Trophoblast cell (in vitro differentiated cells and primary cell): ENCODE measurements at regions not wholly inside any gene's neighbourhood (a gene's known extent, or its start where the extent isn't known, plus 50 kb on each side); places are given as distances from the start of the nearest gene placed in this dataset.
"Not testable (repeated sequence)": the region's sequence is repeated elsewhere in the genome, so short reads cannot be mapped to it uniquely, and the experiment has no call there.

Experiments used
- DNase-seq, 2 donors: peaks; one replicate each; pipeline ENCODE4 v3.0.0-alpha.2; 2016
- H2AFZ ChIP-seq: 2 replicates; pipeline ENCODE4 v1.6.1; 2013; ENCODE audit warnings: low read length, moderate library complexity, mild to moderate bottlenecking; ENCODE audit not compliant: insufficient read depth, poor library complexity
- H2AK5ac ChIP-seq: 2 replicates; pipeline ENCODE4 v1.6.1; 2013; ENCODE audit warnings: mild to moderate bottlenecking, low read length
- H2BK120ac ChIP-seq: 2 replicates; pipeline ENCODE4 v1.6.1; 2013; ENCODE audit warnings: low read length, mild to moderate bottlenecking, moderate library complexity; ENCODE audit not compliant: insufficient read depth, poor library complexity
- H2BK12ac ChIP-seq: 2 replicates; pipeline ENCODE4 v1.6.1; 2013; ENCODE audit warnings: mild to moderate bottlenecking, low read length, moderate library complexity
- H2BK5ac ChIP-seq: 2 replicates; pipeline ENCODE4 v1.6.1; 2013; ENCODE audit warnings: low read length, low read depth, moderate library complexity, mild to moderate bottlenecking; ENCODE audit not compliant: poor library complexity
- H3K14ac ChIP-seq: 2 replicates; pipeline ENCODE4 v1.6.1; 2013; ENCODE audit warnings: mild to moderate bottlenecking, low read length
- H3K18ac ChIP-seq: 2 replicates; pipeline ENCODE4 v1.6.1; 2013; ENCODE audit warnings: mild to moderate bottlenecking, low read length
- H3K23ac ChIP-seq: 2 replicates; pipeline ENCODE4 v1.6.1; 2013; ENCODE audit warnings: low read length
- H3K27ac ChIP-seq: 2 replicates; pipeline ENCODE4 v1.5.1; 2013; ENCODE audit warnings: low read depth, mild to moderate bottlenecking, inconsistent platforms, low read length, moderate library complexity
- H3K27me3 ChIP-seq: 2 replicates; pipeline ENCODE4 v1.6.1; 2013; ENCODE audit warnings: inconsistent platforms, mild to moderate bottlenecking, low read length, moderate library complexity; ENCODE audit not compliant: insufficient read depth
- H3K36me3 ChIP-seq, 2 experiments: 1 replicate in 1 of 2; 2 replicates in 1 of 2; pipeline ENCODE4 v1.6.1; 2013; ENCODE audit warnings: low read length in 2 of 2, mild to moderate bottlenecking in 2 of 2, moderate library complexity in 1 of 2; ENCODE audit not compliant: insufficient read depth in 2 of 2, control insufficient read depth in 1 of 2
- H3K4ac ChIP-seq: 2 replicates; pipeline ENCODE4 v1.6.1; 2013; ENCODE audit warnings: low read depth, mild to moderate bottlenecking, low read length, moderate library complexity
- H3K4me1 ChIP-seq, 2 experiments: 1 replicate in 1 of 2; 2 replicates in 1 of 2; pipeline ENCODE4 v1.6.1; 2013; ENCODE audit warnings: low read length in 2 of 2, mild to moderate bottlenecking in 2 of 2, moderate library complexity in 1 of 2; ENCODE audit not compliant: insufficient read depth in 2 of 2, control insufficient read depth in 1 of 2
- H3K4me2 ChIP-seq: 2 replicates; pipeline ENCODE4 v1.6.1; 2013; ENCODE audit warnings: inconsistent platforms, mild to moderate bottlenecking, low read length, moderate library complexity
- H3K4me3 ChIP-seq: 2 replicates; pipeline ENCODE4 v1.5.1; 2013; ENCODE audit warnings: mild to moderate bottlenecking, low read depth, low read length, inconsistent platforms
- H3K79me1 ChIP-seq: one replicate; pipeline ENCODE4 v1.6.1; 2013; ENCODE audit warnings: low read length
- H3K79me2 ChIP-seq: 2 replicates; pipeline ENCODE4 v1.6.1; 2013; ENCODE audit warnings: low read length, mild to moderate bottlenecking; ENCODE audit not compliant: control insufficient read depth, insufficient read depth, poor library complexity
- H3K9ac ChIP-seq: 2 replicates; pipeline ENCODE4 v1.6.1; 2013; ENCODE audit warnings: mild to moderate bottlenecking, low read length
- H3K9me3 ChIP-seq: 2 replicates; pipeline ENCODE4 v1.6.1; 2013; ENCODE audit warnings: low read depth, mild to moderate bottlenecking, control low read depth, inconsistent platforms, low read length; ENCODE audit not compliant: insufficient read depth
- H4K12ac ChIP-seq: 2 replicates; pipeline ENCODE4 v1.6.1; 2013; ENCODE audit warnings: low read depth, mild to moderate bottlenecking, low read length, moderate library complexity
- H4K8ac ChIP-seq: 2 replicates; pipeline ENCODE4 v1.6.1; 2013; ENCODE audit warnings: low read depth, mild to moderate bottlenecking, low read length, moderate library complexity
- H4K91ac ChIP-seq: one replicate; pipeline ENCODE4 v1.6.1; 2013; ENCODE audit warnings: low read depth, mild to moderate bottlenecking, low read length, moderate library complexity
- WGBS: extraction: QIAGEN DNeasy Blood & Tissue Kit; methylation state at CpG from one replicate; pipeline ENCODE4 v1.1.7; 2013; ENCODE audit warnings: missing lambda C conversion rate; ENCODE audit not compliant: insufficient read length, insufficient coverage; ENCODE audit errors: extremely low coverage; 5-methylcytosine and 5-hydroxymethylcytosine counted together

DNA sequence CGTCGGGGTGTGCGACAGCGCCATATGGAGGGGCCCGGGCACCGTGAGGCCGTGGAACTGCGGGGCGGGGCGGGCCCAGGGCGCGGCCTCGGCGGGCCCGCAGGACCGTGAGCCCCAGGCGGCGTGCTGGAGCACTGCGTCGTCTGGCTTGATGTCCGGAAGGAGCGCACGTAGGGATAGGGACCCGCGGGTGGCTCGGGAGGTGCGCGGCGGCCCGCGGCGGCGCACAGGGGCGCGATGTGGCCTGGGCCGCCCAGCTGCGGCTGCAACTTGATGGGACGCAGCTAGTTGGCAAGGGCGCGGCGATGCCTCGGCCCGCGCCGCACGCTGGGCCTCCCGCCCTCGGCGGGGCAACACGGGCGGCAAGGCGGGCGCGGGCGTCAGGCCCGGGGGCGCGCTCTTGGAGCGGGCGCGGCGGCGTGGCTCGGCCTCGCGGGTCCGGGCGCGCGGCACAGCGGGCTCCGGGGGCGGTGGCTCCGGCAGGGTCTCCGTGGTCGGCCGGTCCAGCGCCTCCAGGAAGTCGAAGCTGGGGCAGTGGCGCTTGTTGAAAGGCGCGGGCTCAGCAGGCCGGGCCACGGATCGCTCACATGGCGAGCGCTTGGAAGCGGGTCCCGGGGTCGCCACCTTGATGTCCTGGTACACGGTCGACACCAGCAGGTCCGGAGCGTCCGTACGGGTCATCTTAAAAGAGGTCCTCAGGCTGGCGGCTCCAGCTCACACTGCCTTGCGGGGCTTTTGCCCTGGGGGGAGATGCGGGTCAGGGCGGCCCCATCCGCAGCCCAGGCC lies 302.0 kb downstream of the CCDC74A start:
- not testable (repeated sequence) for H4K91ac ChIP-seq, H3K4ac ChIP-seq, H4K8ac ChIP-seq, H3K9ac ChIP-seq, H3K79me1 ChIP-seq, H3K4me2 ChIP-seq, H3K23ac ChIP-seq, H2BK5ac ChIP-seq, H3K27me3 ChIP-seq, DNase-seq, H2AK5ac ChIP-seq, H3K79me2 ChIP-seq, H2AFZ ChIP-seq, H3K14ac ChIP-seq, H2BK120ac ChIP-seq, H2BK12ac ChIP-seq, H3K18ac ChIP-seq, H4K12ac ChIP-seq, H3K36me3 ChIP-seq, H3K27ac ChIP-seq, H3K9me3 ChIP-seq, H3K4me1 ChIP-seq, H3K4me3 ChIP-seq
- no CpG with 5 or more reads among the region's 101 CpGs for WGBS

DNA sequence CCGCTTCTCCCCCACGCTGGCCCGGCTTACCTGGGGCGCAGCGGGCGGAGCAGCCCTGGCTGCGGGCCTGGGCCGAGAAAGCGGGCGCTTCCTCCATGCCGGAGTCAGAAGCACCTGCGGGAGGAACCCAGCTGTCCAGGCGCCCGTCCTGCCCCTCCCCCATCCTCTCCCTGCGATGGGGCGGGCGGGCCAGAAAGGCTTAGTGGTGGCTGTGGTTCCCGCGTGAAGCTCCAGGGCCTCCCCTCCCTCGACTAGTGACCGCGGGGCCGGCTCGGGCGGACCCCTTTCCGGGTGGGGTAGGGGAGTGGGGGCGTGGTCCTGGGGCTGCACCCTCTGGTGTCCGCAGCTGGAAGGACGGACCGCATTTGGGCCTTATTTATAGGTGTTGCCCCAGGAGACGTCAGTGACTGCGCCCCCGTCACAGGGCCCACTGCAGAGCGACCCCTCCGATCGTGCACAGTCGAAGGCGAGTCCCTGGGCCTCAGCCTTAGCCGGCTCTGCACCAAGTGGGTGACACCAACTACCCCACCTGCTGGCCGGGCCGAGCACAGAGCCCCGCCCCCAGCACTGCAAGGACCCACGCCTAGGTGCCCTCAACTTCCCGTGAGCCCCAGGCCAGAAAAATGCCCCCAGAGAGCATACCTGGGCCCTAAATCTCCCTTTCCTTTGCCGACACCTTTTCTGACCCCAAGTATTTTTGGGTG lies 302.7 kb downstream of the CCDC74A start:
- not testable (repeated sequence) for H3K4ac ChIP-seq, H4K12ac ChIP-seq, H3K9me3 ChIP-seq, H2AFZ ChIP-seq, DNase-seq, H4K8ac ChIP-seq, H3K14ac ChIP-seq, H3K36me3 ChIP-seq, H3K27me3 ChIP-seq, H2BK5ac ChIP-seq, H3K4me1 ChIP-seq, H3K4me3 ChIP-seq, H2AK5ac ChIP-seq, H3K23ac ChIP-seq, H3K4me2 ChIP-seq, H3K79me1 ChIP-seq, H3K9ac ChIP-seq, H3K79me2 ChIP-seq, H3K18ac ChIP-seq, H3K27ac ChIP-seq, H2BK120ac ChIP-seq, H4K91ac ChIP-seq, H2BK12ac ChIP-seq
- no CpG with 5 or more reads among the region's 45 CpGs for WGBS

DNA sequence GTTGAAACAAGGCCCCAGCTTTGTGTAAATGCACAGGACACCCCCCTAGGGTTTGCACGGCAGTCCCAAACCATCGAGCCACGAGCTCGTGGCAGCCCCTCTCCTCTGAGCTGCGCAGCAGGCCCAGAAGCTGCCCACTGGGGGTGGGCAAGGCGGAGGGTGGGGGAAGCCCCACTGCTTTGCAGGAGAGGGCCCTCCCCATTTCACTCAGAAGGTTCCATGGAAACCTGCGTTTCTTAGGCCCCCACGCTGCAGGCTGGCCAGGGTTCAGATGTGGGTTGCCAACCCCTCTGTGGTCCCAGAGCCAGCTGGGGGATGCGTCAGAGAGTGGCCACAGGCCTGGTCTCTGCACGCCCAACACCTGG lies 303.2 kb downstream of the CCDC74A start:
- H4K91ac ChIP-seq, H3K4ac ChIP-seq, H3K9me3 ChIP-seq, H3K79me2 ChIP-seq, H3K79me1 ChIP-seq, H3K4me2 ChIP-seq, H2AFZ ChIP-seq, H3K4me1 ChIP-seq, H3K27me3 ChIP-seq, H3K27ac ChIP-seq, DNase-seq, H3K18ac ChIP-seq, H3K4me3 ChIP-seq, H2BK12ac ChIP-seq, H4K8ac ChIP-seq, H3K23ac ChIP-seq, H3K9ac ChIP-seq, H2BK120ac ChIP-seq, H2BK5ac ChIP-seq, H3K36me3 ChIP-seq, H2AK5ac ChIP-seq, H4K12ac ChIP-seq, H3K14ac ChIP-seq: not testable (repeated sequence)
- no CpG with 5 or more reads among the region's 10 CpGs for WGBS

DNA sequence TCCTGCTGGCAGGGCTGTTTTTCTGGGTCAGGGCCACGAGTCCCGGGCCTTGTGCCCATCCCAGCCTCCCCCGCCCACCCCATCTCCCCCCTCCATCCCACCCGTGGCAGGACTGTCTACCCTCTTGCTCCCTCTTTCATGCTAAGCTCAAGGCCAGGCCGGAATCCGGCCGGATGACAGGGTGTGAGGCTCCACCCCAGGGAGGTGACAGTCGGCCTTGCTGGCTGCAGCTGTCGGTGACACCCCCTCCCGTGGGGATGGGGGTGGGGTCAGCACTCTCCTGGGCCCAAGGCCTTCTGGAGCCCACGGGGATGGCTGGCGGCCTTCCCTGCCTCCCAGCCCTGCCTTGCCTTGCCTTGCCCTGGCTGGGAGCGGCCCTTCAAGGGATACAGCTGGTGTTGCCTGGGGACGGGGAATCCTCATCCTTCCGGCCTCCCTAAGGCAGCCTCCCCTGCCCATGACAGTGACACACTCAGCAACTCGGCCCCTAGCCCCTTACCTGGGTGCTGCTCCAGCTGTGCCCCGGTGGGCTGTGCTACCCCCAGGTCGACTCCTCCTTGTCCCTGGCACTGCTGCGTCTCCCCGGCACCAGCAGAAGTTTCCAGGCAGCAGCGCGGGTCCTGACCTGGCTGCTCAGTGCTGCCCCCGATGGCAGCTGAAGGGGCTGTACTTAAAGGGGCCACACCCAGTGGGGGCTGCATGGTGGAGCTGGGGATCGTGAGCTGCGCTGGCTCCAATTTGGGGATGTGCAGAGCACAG lies 303.9 kb downstream of the CCDC74A start:
- H3K9ac ChIP-seq, H3K18ac ChIP-seq, H3K79me1 ChIP-seq, H3K27ac ChIP-seq, H4K12ac ChIP-seq, H3K23ac ChIP-seq, H3K4ac ChIP-seq, H3K4me2 ChIP-seq, H4K8ac ChIP-seq, H4K91ac ChIP-seq, H3K9me3 ChIP-seq, H3K36me3 ChIP-seq, H3K79me2 ChIP-seq, H3K4me1 ChIP-seq, H2AFZ ChIP-seq, H3K27me3 ChIP-seq, H2BK5ac ChIP-seq, H2AK5ac ChIP-seq, H3K4me3 ChIP-seq, H3K14ac ChIP-seq, H2BK120ac ChIP-seq, H2BK12ac ChIP-seq, DNase-seq: not testable (repeated sequence)
- WGBS: no CpG with 5 or more reads among the region's 25 CpGs
